ENCODE measurements at regions not wholly inside any gene's neighbourhood (a gene's known extent, or its start where the extent isn't known, plus 50 kb on each side); places are given as distances from the start of the nearest gene placed in this dataset.

GRCh38 chr11:127607487-127608085 is 607.0 kb upstream of the KIRREL3 start:
- no peak for DNase-seq (ENCODE audit: low read depth)

- no peak for DNase-seq (ENCODE audit: low read depth)
Measured at GRCh38 chr11:127601578-127601977, 601.0 kb upstream of the KIRREL3 start.

DNA sequence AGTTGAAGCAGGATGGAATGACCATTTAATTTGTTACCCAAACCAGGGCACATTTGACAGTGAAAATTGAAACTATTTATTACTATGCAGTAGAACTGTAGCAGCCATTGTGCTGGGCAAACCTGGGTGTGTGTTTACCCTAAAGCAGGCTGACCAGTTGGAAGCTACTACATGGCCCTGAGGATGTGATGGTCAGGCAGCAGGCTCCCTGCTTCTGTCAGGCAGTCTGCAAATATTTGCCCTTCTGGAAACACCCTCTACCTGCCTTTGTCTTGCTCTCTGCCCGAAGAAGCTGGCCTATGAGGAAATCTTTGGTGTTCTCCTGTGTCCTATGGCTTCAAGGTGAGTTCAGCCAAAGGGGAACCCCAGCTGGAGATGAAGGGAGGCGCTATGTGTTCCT is 600.1 kb upstream of the KIRREL3 start:
- DNase-seq (ENCODE audit: low read depth): no peak

DNA sequence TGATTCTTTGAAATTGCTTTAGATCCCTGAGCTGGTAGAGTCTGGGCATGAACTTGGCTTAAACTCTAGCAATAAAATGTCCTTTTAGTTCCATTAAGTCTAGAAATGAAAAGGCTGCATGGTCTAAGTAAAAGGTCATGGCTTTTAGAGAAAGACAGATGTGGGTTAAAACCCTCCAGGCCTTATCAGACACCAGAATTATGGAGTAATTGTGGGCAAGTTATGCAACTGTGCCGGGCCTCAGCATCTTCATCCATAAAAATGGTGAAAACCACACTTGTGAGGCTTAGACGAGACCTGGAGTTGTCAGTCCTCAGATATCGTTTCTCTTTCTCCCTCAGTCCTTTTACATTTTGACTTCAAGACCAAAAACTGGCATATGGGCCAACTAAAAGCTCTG is 597.9 kb upstream of the KIRREL3 start:
- DNase-seq (ENCODE audit: low read depth): no peak

GRCh38 chr11:127596433-127596832 is 595.9 kb upstream of the KIRREL3 start:
- no peak for DNase-seq (ENCODE audit: low read depth)

DNA sequence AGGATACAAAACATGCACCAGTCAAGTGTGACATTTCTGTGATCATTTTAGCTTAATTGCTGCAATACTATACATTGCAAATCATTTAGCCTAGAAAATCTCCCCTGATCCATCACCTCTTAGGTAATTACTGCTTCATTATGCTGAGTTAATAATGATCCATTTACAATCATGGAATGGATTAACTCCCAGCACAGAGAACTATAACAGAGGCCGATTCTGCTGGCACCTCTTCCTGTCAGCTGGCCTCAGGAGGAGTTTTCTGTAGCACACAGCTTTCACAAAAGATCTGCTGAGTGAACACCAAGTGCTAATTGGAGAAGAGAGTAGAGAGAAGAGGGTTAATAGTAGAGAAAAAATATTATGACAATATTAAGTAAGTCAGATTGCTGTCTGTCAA is 591.8 kb upstream of the KIRREL3 start:
- DNase-seq (ENCODE audit: low read depth): no peak

- no peak for DNase-seq (ENCODE audit: low read depth)
Measured at GRCh38 chr11:127590314-127590713, 589.7 kb upstream of the KIRREL3 start.

DNA sequence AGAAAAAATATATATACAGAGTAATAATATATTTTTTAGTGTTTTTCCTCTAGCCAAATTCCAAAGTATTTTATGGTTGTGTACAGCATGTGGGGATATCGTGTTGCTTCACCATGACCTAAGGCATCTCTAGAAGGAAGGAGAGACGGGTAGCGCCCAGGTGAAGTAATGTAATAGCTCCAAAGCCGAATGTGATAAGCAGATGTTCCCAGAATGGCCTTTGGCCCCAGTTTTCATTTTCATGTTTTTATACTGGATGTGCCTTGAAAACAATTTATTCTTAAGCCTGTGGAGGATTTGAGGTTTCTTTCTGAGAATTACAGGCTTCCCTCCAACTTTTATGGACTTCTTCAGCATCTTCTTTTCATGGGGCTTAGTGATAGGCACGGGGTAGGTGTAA is 587.9 kb upstream of the KIRREL3 start:
- DNase-seq (ENCODE audit: low read depth): no peak

GRCh38 chr11:127587511-127587910 is 586.9 kb upstream of the KIRREL3 start:
- no peak for DNase-seq (ENCODE audit: low read depth)

DNA sequence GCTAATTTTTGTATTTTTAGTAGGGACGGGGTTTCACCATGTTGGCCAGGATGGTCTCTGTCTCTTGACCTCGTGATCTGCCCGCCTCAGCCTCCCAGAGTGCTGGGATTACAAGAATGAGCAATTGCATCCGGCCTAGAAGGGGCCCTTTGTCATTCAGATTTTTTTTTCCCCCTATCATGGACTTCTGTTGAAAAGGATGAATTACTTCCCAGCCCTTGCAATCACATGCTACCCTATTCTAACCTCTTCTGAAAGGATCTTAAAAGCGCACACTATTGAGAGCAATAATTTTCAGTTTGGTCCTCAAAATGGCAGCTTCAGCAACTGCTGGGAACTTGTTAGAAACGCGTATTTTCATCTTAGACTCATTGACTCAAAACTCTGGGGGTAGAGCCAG is 575.6 kb upstream of the KIRREL3 start:
- no peak for DNase-seq (ENCODE audit: low read depth)

DNA sequence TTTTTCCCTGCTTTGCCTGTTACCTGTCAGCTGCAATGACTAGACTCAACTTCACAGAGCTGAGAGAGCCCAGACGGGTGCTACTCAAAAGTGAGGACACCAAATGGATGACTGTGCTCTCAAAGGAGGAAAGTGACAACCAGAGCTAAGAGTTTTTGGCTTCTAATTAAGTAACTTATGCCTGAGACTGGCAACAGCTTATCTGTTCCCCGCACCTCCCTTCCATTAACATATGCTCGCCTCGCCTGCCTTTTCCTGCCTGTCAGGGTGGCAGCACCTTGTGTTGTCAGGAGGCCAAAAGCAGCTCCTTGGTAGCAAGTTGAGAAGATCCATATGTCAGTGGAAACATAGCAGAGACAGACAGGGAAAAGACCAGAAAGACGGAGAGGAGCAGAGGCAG is 573.9 kb upstream of the KIRREL3 start:
- DNase-seq (ENCODE audit: low read depth): no peak

DNA sequence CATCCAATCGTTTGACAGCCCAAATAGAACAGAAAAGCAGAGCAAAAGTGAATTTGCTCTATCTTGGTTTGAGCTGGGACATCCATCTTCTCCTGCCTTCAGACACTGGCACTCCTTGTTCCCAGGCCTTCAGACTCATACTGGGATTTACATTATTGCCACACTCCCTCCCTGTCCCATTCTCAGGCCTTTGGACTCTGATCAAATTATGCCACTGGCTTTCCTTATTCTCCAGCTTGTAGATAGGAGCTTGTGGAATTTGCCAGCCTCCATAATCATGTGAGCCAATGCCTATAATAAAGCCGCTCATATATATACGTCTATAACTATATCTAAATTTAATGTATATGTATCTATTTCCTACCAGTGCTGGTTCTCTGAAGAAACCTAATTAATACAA is 568.3 kb upstream of the KIRREL3 start:
- DNase-seq (ENCODE audit: low read depth): no peak

DNA sequence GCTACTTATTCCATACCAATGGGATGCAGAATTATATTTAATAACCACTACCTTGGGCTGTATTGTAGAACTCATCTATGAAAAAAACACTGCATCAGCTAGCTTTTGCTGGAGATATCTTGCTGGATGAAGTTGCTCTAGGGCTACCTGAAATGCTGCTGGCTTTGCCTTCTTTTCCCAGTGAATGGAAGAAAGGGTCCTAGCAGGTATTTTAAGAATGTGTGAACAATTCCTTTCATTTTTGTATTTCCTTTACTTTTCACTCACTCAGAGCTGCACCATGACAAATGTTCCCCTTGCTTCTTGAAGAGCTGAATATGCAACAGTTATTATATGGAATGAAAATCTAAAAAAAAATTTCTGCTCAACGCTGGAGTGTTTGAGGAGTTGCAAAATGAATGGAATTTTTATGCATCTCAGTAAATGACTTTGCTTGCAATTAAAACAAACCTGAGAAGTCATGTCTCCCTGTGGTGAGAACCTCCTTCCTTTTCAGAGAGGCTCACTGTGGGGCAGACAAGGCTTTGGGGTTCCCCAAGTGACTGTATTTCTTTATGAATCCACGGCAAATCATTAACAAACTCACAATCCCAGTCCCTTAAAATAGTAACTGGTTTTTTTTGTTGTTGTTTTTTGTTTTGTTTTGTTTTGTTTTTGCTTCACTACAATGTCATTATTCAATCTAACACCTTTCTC is 566.8 kb upstream of the KIRREL3 start:
- no peak for DNase-seq (ENCODE audit: low read depth)

DNA sequence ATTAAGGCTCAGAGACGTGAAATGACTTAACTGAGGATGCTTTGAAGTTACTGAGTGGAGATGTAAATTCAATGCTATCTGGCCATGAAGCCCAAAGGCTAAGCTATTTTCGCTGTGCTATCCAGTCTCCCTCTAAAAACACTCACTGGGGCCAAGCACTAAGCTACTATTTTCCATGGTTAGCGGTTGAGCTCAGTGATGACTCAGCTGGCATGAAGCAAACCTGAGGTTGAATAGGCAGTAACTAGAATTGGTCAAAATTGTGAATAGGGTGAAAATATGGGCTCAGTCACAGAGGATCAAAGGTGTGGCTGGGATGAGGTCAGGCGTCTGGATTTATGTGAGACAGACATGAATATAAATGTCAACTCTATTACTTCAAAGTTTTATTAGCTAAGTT is 564.2 kb upstream of the KIRREL3 start:
- DNase-seq (ENCODE audit: low read depth): no peak

DNA sequence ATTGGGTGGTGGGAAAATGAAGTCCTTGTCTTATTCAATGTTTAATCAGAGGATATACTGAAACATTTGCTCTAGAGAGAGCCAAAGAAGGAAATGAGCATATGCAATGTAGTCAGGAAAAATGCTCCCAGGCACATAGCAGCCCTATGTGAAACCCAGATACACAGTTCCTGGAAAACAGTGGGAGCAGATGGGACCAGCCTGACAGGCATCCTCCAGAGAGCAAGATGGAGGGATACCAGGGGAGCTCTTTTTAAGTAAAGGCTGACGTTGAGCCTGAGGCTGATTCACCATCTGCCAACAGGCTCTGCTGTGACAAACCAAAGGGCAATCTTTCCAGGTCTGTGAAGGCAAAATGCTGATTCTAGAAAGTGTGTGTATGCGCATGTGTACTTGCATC is 559.4 kb upstream of the KIRREL3 start:
- no peak for DNase-seq (ENCODE audit: low read depth)

GRCh38 chr11:127552446-127552845 is 551.9 kb upstream of the KIRREL3 start:
- no peak for DNase-seq (ENCODE audit: low read depth)

GRCh38 chr11:127531167-127531566 is 530.6 kb upstream of the KIRREL3 start:
- no peak for DNase-seq (ENCODE audit: low read depth)

DNA sequence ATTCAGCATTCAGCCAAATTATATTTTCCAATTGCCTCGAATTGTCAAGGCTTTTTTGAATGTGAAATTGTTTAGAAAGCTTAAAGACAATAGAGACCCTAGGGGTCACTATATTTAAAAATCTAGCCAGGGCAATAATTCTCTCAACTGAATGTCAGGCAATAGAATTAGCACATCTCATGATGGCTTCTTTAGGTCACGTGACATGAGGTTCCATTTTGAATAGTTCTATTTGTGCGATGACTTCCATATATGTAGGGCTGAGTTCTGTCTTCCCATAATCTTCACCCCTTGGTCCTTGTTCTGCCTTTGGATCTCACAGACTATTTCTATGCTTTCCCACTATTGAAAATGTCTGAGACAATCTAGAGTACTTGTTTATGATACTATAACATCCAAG is 527.7 kb upstream of the KIRREL3 start:
- no peak for DNase-seq (ENCODE audit: low read depth)

- no peak for DNase-seq (ENCODE audit: low read depth)
Measured at GRCh38 chr11:127524618-127525017, 524.0 kb upstream of the KIRREL3 start.

DNA sequence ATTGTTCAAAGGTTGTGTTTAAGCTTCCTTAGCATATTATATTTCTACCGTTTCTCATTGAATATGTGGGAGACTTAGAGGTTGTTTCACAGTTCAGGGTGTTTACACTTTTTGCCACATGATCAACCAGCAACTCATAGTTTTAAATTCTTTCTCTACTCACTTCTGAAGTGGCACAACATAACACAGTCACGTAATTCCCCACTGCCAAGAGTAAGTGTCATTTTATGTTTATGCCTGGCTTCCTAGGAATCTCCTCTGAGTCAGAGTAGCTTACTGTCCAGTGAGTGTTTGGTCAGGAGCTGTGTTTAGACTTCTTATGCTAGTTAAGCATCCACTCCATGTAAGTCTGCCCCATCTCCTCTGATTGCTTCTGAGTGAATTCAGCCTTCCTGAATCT is 520.8 kb upstream of the KIRREL3 start:
- DNase-seq (ENCODE audit: low read depth): no peak

GRCh38 chr11:127507851-127508250 is 507.3 kb upstream of the KIRREL3 start:
- DNase-seq (ENCODE audit: low read depth): no peak

DNA sequence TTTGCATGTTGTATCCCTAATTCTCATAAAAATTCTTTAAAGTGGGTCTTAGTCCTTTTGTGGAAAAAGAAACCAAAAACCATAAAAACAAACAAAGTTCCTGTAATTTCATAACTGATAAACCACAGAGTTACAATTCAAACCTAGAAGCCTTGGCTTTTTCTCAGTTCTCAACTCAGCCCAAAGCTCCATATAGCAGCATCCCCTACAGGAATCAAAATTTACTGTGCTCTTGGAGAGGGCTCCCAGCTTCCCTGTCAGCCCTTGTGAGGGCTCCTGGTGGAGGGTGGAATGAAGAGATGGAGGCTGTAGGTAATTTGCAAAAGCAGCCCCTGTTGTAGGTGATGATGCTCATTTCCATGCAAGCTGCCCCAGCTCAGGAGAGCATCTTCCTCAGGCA is 506.1 kb upstream of the KIRREL3 start:
- no peak for DNase-seq (ENCODE audit: low read depth)

GRCh38 chr11:127506126-127506525 is 505.6 kb upstream of the KIRREL3 start:
- DNase-seq (ENCODE audit: low read depth): no peak

- no peak for DNase-seq (ENCODE audit: low read depth)
Measured at GRCh38 chr11:127496165-127496564, 495.6 kb upstream of the KIRREL3 start.

Measured in T-helper 22 cell (primary cell).